ENCODE measurements at regions not wholly inside any gene's neighbourhood (a gene's known extent, or its start where the extent isn't known, plus 50 kb on each side); places are given as distances from the start of the nearest gene placed in this dataset.
A peak's percentile ranks its signal among the peaks of the same experiment; 100 is the strongest.

- BruUV-seq (replicated peaks): no TSS peak
- peaks cover 13% of the 10 kb centered on the region for H3K4me1 Mint-ChIP-seq (ENCODE audit: low read depth, unreplicated experiment)
- H3K9me3 Mint-ChIP-seq (ENCODE audit: unreplicated experiment): peaks cover 13% of the 10 kb centered on the region
- no peaks in the 10 kb centered on the region for H3K36me3 Mint-ChIP-seq (ENCODE audit: insufficient read depth, unreplicated experiment)
- H3K9me3 ChIP-seq: peaks cover 8% of the 10 kb centered on the region; the same call in 1 of the 2 replicates
- no peaks in the 10 kb centered on the region for H3K27me3 Mint-ChIP-seq (ENCODE audit: insufficient read depth, unreplicated experiment)
- no peaks in the 10 kb centered on the region for H3K27me3 ChIP-seq (replicated peaks; ENCODE audit: control insufficient read depth, insufficient read depth, low read length)
- no peak overlapping the region for H3K27ac Mint-ChIP-seq (ENCODE audit: unreplicated experiment)
- intact Hi-C loops (cut with micrococcal nuclease; ENCODE audit: unreplicated experiment): no loop called here
- ChIA-PET POLR2A (no interaction called here), CTCF (no interaction called here)
- peak overlapping the region; percentile 3 for H3K4me3 Mint-ChIP-seq (ENCODE audit: unreplicated experiment)
- no peaks in the 10 kb centered on the region for H3K36me3 ChIP-seq (ENCODE audit: control insufficient read depth, insufficient read depth, low read length)
- DNase-seq: peak in 1 of 2 experiments; percentile 7
- H3K4me1 ChIP-seq: peaks cover 21% of the 10 kb centered on the region
- TF ChIP-seq CTCF (IDR thresholded peaks at IDR 0.05; ENCODE audit: insufficient read depth in 1 of 2, low read depth in 1 of 2, low read length in 1 of 2, severe bottlenecking in 1 of 2, unreplicated experiment in 1 of 2): no peak
- no peak overlapping the region for H3K4me3 ChIP-seq (ENCODE audit: low read depth, low read length)
Observed at GRCh38 chr21:28074676-28075075, 918.0 kb downstream of the LTN1 start.

GRCh38 chr21:28072601-28073000, 920.1 kb downstream of the LTN1 start:
- Histone ChIP-seq H3K4me3 (ENCODE audit: low read depth, low read length) (no peak overlapping the region), H3K4me1 (peaks cover 21% of the 10 kb centered on the region), H3K36me3 (ENCODE audit: control insufficient read depth, insufficient read depth, low read length) (no peaks in the 10 kb centered on the region), H3K27me3 (replicated peaks; ENCODE audit: control insufficient read depth, insufficient read depth, low read length) (no peaks in the 10 kb centered on the region), H3K9me3 (peaks cover 8% of the 10 kb centered on the region; the same call in 1 of the 2 replicates)
- peaks cover 13% of the 10 kb centered on the region for H3K9me3 Mint-ChIP-seq (ENCODE audit: unreplicated experiment)
- H3K4me3 Mint-ChIP-seq (ENCODE audit: unreplicated experiment): no peak overlapping the region
- no peaks in the 10 kb centered on the region for H3K27me3 Mint-ChIP-seq (ENCODE audit: insufficient read depth, unreplicated experiment)
- no peak overlapping the region for H3K27ac Mint-ChIP-seq (ENCODE audit: unreplicated experiment)
- ChIA-PET POLR2A (no interaction called here), CTCF (no interaction called here)
- TF ChIP-seq CTCF (IDR thresholded peaks at IDR 0.05; ENCODE audit: insufficient read depth in 1 of 2, low read depth in 1 of 2, low read length in 1 of 2, severe bottlenecking in 1 of 2, unreplicated experiment in 1 of 2): no peak
- no TSS peak for BruUV-seq (replicated peaks)
- DNase-seq: no peak
- no peaks in the 10 kb centered on the region for H3K36me3 Mint-ChIP-seq (ENCODE audit: insufficient read depth, unreplicated experiment)
- intact Hi-C loops (cut with micrococcal nuclease; ENCODE audit: unreplicated experiment): no loop called here
- H3K4me1 Mint-ChIP-seq (ENCODE audit: low read depth, unreplicated experiment): peaks cover 13% of the 10 kb centered on the region

- intact Hi-C loops (cut with micrococcal nuclease; ENCODE audit: unreplicated experiment): no loop called here
- H3K4me3 Mint-ChIP-seq (ENCODE audit: unreplicated experiment): no peak overlapping the region
- CTCF ChIA-PET: no interaction called here
- no peaks in the 10 kb centered on the region for H3K36me3 Mint-ChIP-seq (ENCODE audit: insufficient read depth, unreplicated experiment)
- TF ChIP-seq CTCF (IDR thresholded peaks at IDR 0.05; ENCODE audit: insufficient read depth in 1 of 2, low read depth in 1 of 2, low read length in 1 of 2, severe bottlenecking in 1 of 2, unreplicated experiment in 1 of 2): no peak
- BruUV-seq (replicated peaks): no TSS peak
- POLR2A ChIA-PET: no interaction called here
- Histone ChIP-seq H3K4me1 (peaks cover 13% of the 10 kb centered on the region), H3K36me3 (ENCODE audit: control insufficient read depth, insufficient read depth, low read length) (no peaks in the 10 kb centered on the region), H3K4me3 (ENCODE audit: low read depth, low read length) (no peak overlapping the region), H3K9me3 (peaks cover 8% of the 10 kb centered on the region; the same call in 1 of the 2 replicates), H3K27me3 (replicated peaks; ENCODE audit: control insufficient read depth, insufficient read depth, low read length) (no peaks in the 10 kb centered on the region)
- peaks cover 3% of the 10 kb centered on the region for H3K4me1 Mint-ChIP-seq (ENCODE audit: low read depth, unreplicated experiment)
- H3K27ac Mint-ChIP-seq (ENCODE audit: unreplicated experiment): no peak overlapping the region
- H3K27me3 Mint-ChIP-seq (ENCODE audit: insufficient read depth, unreplicated experiment): no peaks in the 10 kb centered on the region
- DNase-seq: no peak
- peaks cover 13% of the 10 kb centered on the region for H3K9me3 Mint-ChIP-seq (ENCODE audit: unreplicated experiment)
Observed at GRCh38 chr21:28069450-28069923, 923.2 kb downstream of the LTN1 start.

Data from Caco-2 (cell line).